GM10266 (cell line): ENCODE measurements at regions not wholly inside any gene's neighbourhood (a gene's known extent, or its start where the extent isn't known, plus 50 kb on each side); places are given as distances from the start of the nearest gene placed in this dataset.

ENCODE experiments used
- DNase-seq: peaks from one replicate; pipeline ENCODE4 v3.0.0; 2012; ENCODE audit errors: extremely low spot score
- TF ChIP-seq, protein P1 (sequence below): IDR thresholded peaks from 2 replicates; pipeline ENCODE4 v1.5.1; 2012; ENCODE audit warnings: mild to moderate bottlenecking, low read depth; ENCODE audit not compliant: control insufficient read depth, insufficient read depth; ENCODE audit errors: missing control alignments

DNA sequence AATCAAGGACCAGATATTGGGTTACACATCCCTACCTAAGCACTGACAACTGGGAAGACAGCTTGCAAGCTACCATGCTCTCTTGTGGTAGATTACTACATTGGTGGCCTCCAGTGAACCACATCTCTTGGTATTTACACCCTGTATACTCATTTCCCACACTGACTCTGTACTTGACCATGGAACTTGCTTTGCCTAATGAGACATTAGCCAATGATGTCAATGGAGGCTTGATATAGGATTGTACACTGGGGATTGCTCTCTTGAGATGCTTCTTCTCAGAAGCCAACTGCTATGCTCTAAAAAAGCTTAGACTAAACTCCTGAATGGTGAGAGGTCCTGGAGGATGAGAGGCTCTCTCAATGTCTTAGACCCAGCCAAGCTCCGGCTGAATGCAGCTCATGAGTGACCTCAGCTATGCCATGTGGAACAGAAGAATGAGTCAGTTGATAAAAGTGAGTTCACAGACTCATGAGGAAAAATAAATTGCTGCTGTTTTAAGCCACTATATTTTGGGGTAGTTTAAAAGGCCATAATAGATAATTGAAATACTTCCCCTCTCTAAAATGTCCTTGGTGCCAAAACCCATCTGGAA lies 61.5 kb upstream of the GALNT15 start:
- no peak for DNase-seq
- TF ChIP-seq, protein P1, sequence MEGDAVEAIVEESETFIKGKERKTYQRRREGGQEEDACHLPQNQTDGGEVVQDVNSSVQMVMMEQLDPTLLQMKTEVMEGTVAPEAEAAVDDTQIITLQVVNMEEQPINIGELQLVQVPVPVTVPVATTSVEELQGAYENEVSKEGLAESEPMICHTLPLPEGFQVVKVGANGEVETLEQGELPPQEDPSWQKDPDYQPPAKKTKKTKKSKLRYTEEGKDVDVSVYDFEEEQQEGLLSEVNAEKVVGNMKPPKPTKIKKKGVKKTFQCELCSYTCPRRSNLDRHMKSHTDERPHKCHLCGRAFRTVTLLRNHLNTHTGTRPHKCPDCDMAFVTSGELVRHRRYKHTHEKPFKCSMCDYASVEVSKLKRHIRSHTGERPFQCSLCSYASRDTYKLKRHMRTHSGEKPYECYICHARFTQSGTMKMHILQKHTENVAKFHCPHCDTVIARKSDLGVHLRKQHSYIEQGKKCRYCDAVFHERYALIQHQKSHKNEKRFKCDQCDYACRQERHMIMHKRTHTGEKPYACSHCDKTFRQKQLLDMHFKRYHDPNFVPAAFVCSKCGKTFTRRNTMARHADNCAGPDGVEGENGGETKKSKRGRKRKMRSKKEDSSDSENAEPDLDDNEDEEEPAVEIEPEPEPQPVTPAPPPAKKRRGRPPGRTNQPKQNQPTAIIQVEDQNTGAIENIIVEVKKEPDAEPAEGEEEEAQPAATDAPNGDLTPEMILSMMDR, result no peak

DNA sequence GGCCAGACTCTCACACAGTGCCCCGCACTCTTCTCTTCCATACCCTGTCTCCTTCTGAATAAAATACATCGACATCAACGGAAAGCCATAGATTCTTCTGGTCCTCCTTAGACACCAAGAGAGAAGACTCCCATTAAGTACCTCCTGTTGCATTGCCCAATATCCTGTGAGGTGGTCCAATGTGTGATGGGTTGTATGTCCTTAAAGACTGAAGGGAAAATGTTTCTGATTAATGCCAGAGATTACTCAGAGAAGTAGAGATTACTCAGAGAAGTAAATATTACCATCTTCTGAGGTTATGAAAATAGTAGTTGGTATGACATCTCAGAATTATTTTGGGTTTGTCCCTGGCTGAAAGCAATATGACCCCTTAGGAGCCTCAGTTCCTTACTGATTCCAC lies 60.8 kb upstream of the GALNT15 start:
- TF ChIP-seq, protein P1, result no peak

DNA sequence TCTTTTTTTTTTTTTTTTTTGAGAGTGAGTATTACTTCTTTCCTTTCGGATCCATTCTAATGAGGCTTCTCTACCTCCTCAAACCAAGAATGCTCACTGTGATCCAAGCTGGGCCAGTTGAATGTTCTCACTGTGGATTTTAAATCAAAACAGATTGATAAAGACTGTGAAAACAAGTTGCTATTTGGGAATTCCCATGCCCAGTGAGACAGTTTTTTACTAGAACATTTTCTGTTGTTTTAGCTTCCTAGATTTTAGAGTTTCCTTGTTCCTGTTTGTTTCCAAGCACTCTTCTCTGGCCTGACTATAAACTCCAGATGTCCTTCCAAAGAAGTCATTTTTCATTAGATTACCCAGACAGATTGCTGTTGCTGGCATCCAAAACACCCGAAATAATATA lies 60.1 kb upstream of the GALNT15 start:
- TF ChIP-seq, protein P1, result no peak
- DNase-seq, result no peak

More for the DNA sequence above, 60.8 kb upstream of the GALNT15 start:
- DNase-seq, result no peak

DNA sequence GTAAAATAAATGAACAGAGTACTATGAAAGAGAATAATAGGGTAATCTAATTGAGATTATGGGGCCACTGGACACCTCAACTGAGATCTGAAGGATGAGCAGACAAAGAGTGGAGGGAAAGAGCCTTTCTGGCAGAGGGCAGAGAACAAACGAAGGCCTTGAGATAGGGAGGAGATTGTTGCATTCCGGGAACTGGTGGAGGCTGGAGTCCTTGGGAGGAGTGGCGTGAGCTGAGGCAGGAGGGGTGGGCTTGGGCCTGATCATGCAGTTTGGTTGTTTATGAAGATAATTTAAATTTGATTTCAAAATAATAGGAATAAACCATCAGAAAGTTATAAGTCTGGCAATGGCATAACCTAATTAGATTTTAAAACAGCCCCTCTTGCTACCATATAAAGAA lies 59.5 kb upstream of the GALNT15 start:
- no peak for DNase-seq
- TF ChIP-seq, protein P1, result no peak

DNA sequence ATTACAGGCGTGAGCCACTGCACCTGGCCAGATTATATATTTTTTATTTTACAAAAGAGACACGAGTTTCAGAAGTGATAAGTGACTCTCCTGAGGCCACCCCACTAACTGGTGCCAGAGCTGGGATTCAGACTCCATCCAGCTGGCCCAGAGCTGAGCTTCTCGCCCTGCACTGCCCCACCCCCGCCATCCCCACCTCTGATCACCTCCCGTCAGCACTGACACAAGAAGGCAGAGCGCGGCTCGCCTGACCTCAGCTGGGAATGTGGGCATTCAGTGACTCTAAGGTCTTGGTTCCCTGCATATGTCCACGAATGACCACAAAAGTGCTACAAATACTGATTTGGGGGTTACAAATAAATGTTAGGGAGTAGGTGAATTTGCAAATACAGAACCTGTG lies 56.1 kb upstream of the GALNT15 start:
- no peak for DNase-seq
- TF ChIP-seq, protein P1, result no peak

DNA sequence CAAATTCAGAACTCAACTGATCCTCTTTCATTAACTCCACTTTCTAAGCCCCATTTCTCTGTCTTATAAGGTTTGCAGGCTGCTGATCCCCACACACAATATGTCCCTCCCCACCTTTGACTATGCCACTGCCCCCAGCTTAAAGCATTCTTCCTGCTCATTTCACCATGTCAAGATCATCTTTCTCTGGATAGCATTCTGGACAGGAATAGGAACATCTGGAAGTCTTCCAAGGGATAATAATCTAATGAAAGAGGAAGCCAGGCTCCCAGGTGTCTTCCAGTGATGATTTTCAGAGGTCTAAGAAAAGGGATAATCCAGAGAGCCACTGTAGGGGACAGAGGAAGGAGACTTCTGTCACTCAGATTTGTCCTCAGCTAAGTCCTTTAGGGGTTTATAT lies 54.6 kb upstream of the GALNT15 start:
- TF ChIP-seq, protein P1, result no peak
- DNase-seq, result no peak

DNA sequence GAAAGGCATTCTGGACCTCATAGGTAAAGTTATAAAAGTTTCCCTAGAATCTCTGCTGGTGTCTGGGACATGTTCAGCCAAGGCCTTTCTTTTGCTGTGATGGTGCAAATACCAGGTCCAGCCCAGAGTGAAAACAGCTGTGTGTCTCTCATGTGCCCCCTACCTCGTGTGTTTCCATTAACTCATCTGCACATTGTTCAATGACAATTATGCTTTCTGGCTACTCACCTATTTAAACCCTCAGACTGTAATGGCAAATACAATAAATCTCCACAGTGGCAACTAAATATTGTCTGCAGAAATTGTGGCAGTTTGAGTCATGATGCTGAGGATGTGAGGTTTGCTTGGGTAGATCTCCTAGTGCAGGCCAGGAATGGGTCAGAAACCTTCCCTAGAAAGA lies 53.1 kb upstream of the GALNT15 start:
- no peak for DNase-seq
- TF ChIP-seq, protein P1, result no peak
